ENCODE measurements at regions not wholly inside any gene's neighbourhood (a gene's known extent, or its start where the extent isn't known, plus 50 kb on each side); places are given as distances from the start of the nearest gene placed in this dataset.

- TF ChIP-seq EP300 (IDR thresholded peaks at IDR 0.05; ENCODE audit: low read length) (no peak), CBFA2T2 (conservative IDR thresholded peaks at IDR 0.05) (no peak), HDAC2 (IDR thresholded peaks at IDR 0.05) (no peak), RUNX1 (IDR thresholded peaks at IDR 0.05; ENCODE audit: low read depth) (no peak), POLR2A (conservative IDR thresholded peaks at IDR 0.05) (no peak), FOXM1 (IDR thresholded peaks at IDR 0.05; ENCODE audit: low read depth) (no peak), FOXM1 (CRISPR knock-in tag; IDR thresholded peaks at IDR 0.05; ENCODE audit: low read depth) (no peak), TRIM24 (IDR thresholded peaks at IDR 0.05) (no peak), TAL1 (IDR thresholded peaks at IDR 0.05) (no peak), ZNF780A (CRISPR knock-in tag; IDR thresholded peaks at IDR 0.05) (no peak), ZNF274 (IDR thresholded peaks at IDR 0.05; ENCODE audit: borderline replicate concordance, low read depth, low read length) (no peak), WHSC1 (IDR thresholded peaks at IDR 0.05; ENCODE audit: low read length) (no peak), CEBPB (tag; IDR thresholded peaks at IDR 0.05) (no peak), DPF2 (IDR thresholded peaks at IDR 0.05) (no peak)
These were observed 122.8 kb upstream of the PHACTR3 start for GRCh38 chr20:59481477-59482018.

All from K562 (cell line).